Common myeloid progenitor, CD34-positive (primary cell): ENCODE measurements at regions not wholly inside any gene's neighbourhood (a gene's known extent, or its start where the extent isn't known, plus 50 kb on each side); places are given as distances from the start of the nearest gene placed in this dataset.
"Not testable (repeated sequence)": the region's sequence is repeated elsewhere in the genome, so short reads cannot be mapped to it uniquely, and the experiment has no call there.

Experiments
- CTCF ChIA-PET: fragments of 350-600 bp; sonication (Branson Sonifier 250); formaldehyde crosslinking; loops from one replicate; lab custom pipeline; 2021; ENCODE audit warnings: antibody characterized with exemption; lab: Charles Lee
- POLR2A ChIA-PET: fragments of 350-600 bp; sonication (Branson Sonifier 250); formaldehyde crosslinking; loops from one replicate; lab custom pipeline; 2021; ENCODE audit warnings: antibody characterized with exemption; lab: Charles Lee
- DNase-seq, 3 donors: peaks; one replicate each; pipeline versions ENCODE4 v3.0.0 to v3.0.0-alpha.2; 2013
- H3K27ac ChIP-seq, 2 experiments: 1 replicate in 1 of 2; 2 replicates in 1 of 2; pipeline ENCODE4 v1.7.0; 2013; ENCODE audit warnings: inconsistent platforms in 2 of 2, low read length in 2 of 2, mild to moderate bottlenecking in 2 of 2, low read depth in 1 of 2, moderate library complexity in 1 of 2; ENCODE audit not compliant: severe bottlenecking in 2 of 2, insufficient read depth in 1 of 2, poor library complexity in 1 of 2
- H3K27me3 ChIP-seq, 5 experiments: replicated peaks in 2 of 5; 1 replicate in 3 of 5; 2 replicates in 2 of 5; pipeline versions ENCODE4 v1.6.1 to v1.7.0; 2013; ENCODE audit warnings: low read length in 4 of 5, mild to moderate bottlenecking in 2 of 5, moderate library complexity in 2 of 5, inconsistent platforms in 1 of 5; ENCODE audit not compliant: insufficient read depth in 5 of 5, control insufficient read depth in 4 of 5
- H3K36me3 ChIP-seq, 4 experiments: 1 replicate in 2 of 4; 2 replicates in 2 of 4; pipeline versions ENCODE4 v1.6.1 to v1.7.0; 2013; ENCODE audit warnings: low read length in 3 of 4, control low read depth in 1 of 4, mild to moderate bottlenecking in 1 of 4; ENCODE audit not compliant: control insufficient read depth in 4 of 4, insufficient read depth in 4 of 4
- H3K4me1 ChIP-seq, 4 experiments: 1 replicate in 3 of 4; 2 replicates in 1 of 4; pipeline versions ENCODE4 v1.6.1 to v1.7.1; 2013; ENCODE audit warnings: low read length in 3 of 4, mild to moderate bottlenecking in 3 of 4, control low read depth in 1 of 4, inconsistent platforms in 1 of 4, moderate library complexity in 1 of 4; ENCODE audit not compliant: control insufficient read depth in 4 of 4, insufficient read depth in 4 of 4; ENCODE audit errors: control extremely low read depth in 1 of 4
- H3K4me3 ChIP-seq, 7 experiments: 1 replicate in 4 of 7; 2 replicates in 3 of 7; pipeline versions ENCODE4 v1.5.1 to v1.7.0; 2013; ENCODE audit warnings: mild to moderate bottlenecking in 7 of 7, low read length in 6 of 7, moderate library complexity in 6 of 7, inconsistent platforms in 2 of 7, low read depth in 2 of 7, control low read depth in 1 of 7; ENCODE audit not compliant: insufficient read depth in 4 of 7, control insufficient read depth in 1 of 7; ENCODE audit errors: extremely low read depth in 1 of 7
- H3K9me3 ChIP-seq, 5 experiments: 1 replicate in 4 of 5; 2 replicates in 1 of 5; pipeline versions ENCODE4 v1.6.1 to v1.7.1; 2013; ENCODE audit warnings: low read length in 4 of 5, mild to moderate bottlenecking in 2 of 5, inconsistent platforms in 1 of 5, low read depth in 1 of 5, moderate library complexity in 1 of 5; ENCODE audit not compliant: control insufficient read depth in 4 of 5, insufficient read depth in 2 of 5; ENCODE audit errors: control extremely low read depth in 1 of 5
- WGBS: methylation state at CpG from one replicate; pipeline ENCODE4 v1.1.5; 2013; ENCODE audit not compliant: insufficient coverage; 5-methylcytosine and 5-hydroxymethylcytosine counted together

- Histone ChIP-seq H3K27ac (no peak overlapping the region), H3K4me1 (no peaks in the 10 kb centered on the region), H3K9me3 (no peaks in the 10 kb centered on the region), H3K4me3 (no peak overlapping the region), H3K36me3 (no peaks in the 10 kb centered on the region), H3K27me3 (no peaks in the 10 kb centered on the region)
- POLR2A ChIA-PET = no interaction called here
- DNase-seq = no peak
- 98% methylated on average over 8 of the region's 9 CpGs for WGBS
- CTCF ChIA-PET = interaction anchor here (0.7 to 1.0 kb wide), 3 partner anchors 13 to 388 kb away, joined by 3 read pairs; no protein-coding TSS in a partner anchor
Observed at GRCh38 chr5:101009758-101010519, 106.9 kb upstream of the ST8SIA4 start.

GRCh38 chr5:100992354-100992753 is 89.3 kb upstream of the ST8SIA4 start:
- 100% methylated on average over 1 of the region's 1 CpG for WGBS
- H3K4me1 ChIP-seq = no peaks in the 10 kb centered on the region

GRCh38 chr5:100983601-100984000 is 80.5 kb upstream of the ST8SIA4 start:
- POLR2A ChIA-PET, H3K27me3 ChIP-seq, H3K27ac ChIP-seq, H3K4me3 ChIP-seq, H3K36me3 ChIP-seq, CTCF ChIA-PET, H3K4me1 ChIP-seq, H3K9me3 ChIP-seq, DNase-seq: not testable (repeated sequence)
- WGBS = 95% methylated on average over 3 of the region's 6 CpGs

More at GRCh38 chr5:100992354-100992753, 89.3 kb upstream of the ST8SIA4 start:
- POLR2A ChIA-PET = no interaction called here
- DNase-seq = no peak
- Histone ChIP-seq H3K4me3 (no peak overlapping the region), H3K27ac (no peak overlapping the region), H3K9me3 (no peaks in the 10 kb centered on the region), H3K36me3 (no peaks in the 10 kb centered on the region), H3K27me3 (no peaks in the 10 kb centered on the region)
- CTCF ChIA-PET = no interaction called here

DNA sequence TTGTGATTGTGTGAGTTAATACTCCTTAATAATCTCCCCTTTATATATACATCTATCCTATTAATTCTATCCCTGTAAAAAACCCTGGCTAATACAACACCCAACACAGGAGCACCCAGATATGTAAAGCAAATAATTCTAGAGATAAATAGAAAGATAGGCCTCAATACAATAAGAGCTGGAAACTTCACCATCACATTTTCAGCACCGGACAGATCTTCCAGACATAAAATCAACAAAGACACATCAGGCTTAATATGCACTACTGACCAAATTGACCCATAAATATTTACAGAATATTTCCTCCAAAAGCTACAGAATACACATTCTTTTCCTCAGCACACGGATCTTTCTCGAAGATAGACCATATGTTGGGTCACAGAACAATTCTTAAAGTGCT is 71.0 kb upstream of the ST8SIA4 start:
- Histone ChIP-seq H3K4me1 (no peaks in the 10 kb centered on the region), H3K9me3 (no peaks in the 10 kb centered on the region), H3K4me3 (no peak overlapping the region), H3K27me3 (no peaks in the 10 kb centered on the region), H3K27ac (no peak overlapping the region), H3K36me3 (no peaks in the 10 kb centered on the region)
- ChIA-PET CTCF (no interaction called here), POLR2A (no interaction called here)
- DNase-seq = no peak
- WGBS = 100% methylated on average over 1 of the region's 3 CpGs

GRCh38 chr5:100970646-100971255 is 67.7 kb upstream of the ST8SIA4 start:
- ChIA-PET CTCF (no interaction called here), POLR2A (no interaction called here)
- WGBS = 100% methylated on average over 1 of the region's 5 CpGs
- H3K4me3 ChIP-seq = no peak overlapping the region
- H3K27ac ChIP-seq = no peak overlapping the region
- H3K27me3 ChIP-seq = no peaks in the 10 kb centered on the region
- H3K36me3 ChIP-seq = no peaks in the 10 kb centered on the region
- H3K4me1 ChIP-seq = no peaks in the 10 kb centered on the region
- no peaks in the 10 kb centered on the region for H3K9me3 ChIP-seq
- DNase-seq = no peak

- Histone ChIP-seq H3K36me3 (no peaks in the 10 kb centered on the region), H3K4me1 (no peaks in the 10 kb centered on the region)
- POLR2A ChIA-PET = no interaction called here
Observed at GRCh38 chr5:100965291-100965690, 62.2 kb upstream of the ST8SIA4 start.

More at GRCh38 chr5:100965291-100965690, 62.2 kb upstream of the ST8SIA4 start:
- CTCF ChIA-PET = no interaction called here
- H3K27me3 ChIP-seq = no peaks in the 10 kb centered on the region
- H3K4me3 ChIP-seq = no peak overlapping the region
- no peak overlapping the region for H3K27ac ChIP-seq
- no peak for DNase-seq
- H3K9me3 ChIP-seq = no peaks in the 10 kb centered on the region
